Nephron progenitor cell (in vitro differentiated cells): ENCODE measurements at regions not wholly inside any gene's neighbourhood (a gene's known extent, or its start where the extent isn't known, plus 50 kb on each side); places are given as distances from the start of the nearest gene placed in this dataset.

ENCODE experiments used
- DNase-seq: peaks from one replicate; pipeline ENCODE4 v3.0.0; 2021
- H3K27ac Mint-ChIP-seq: 2 replicates; pipeline ENCODE4 v1.8.0; 2021; ENCODE audit warnings: mild to moderate bottlenecking, moderate library complexity, mixed read lengths
- H3K27me3 Mint-ChIP-seq: 2 replicates; pipeline ENCODE4 v1.8.0; 2021; ENCODE audit warnings: mild to moderate bottlenecking, low read depth, mixed read lengths; ENCODE audit not compliant: poor library complexity
- H3K36me3 Mint-ChIP-seq: 2 replicates; pipeline ENCODE4 v1.8.0; 2021; ENCODE audit warnings: low read depth, mixed read lengths
- H3K4me1 Mint-ChIP-seq: 2 replicates; pipeline ENCODE4 v1.8.0; 2021; ENCODE audit warnings: mixed read lengths
- H3K4me3 Mint-ChIP-seq: 2 replicates; pipeline ENCODE4 v1.8.0; 2021; ENCODE audit warnings: mild to moderate bottlenecking, moderate library complexity, mixed read lengths
- H3K9me3 Mint-ChIP-seq: 2 replicates; pipeline ENCODE4 v1.8.0; 2021; ENCODE audit warnings: mild to moderate bottlenecking, moderate library complexity, mixed read lengths
- TF ChIP-seq, protein P1 (sequence below): fragments of 200-600 bp; sonication (generic); IDR thresholded peaks from 2 replicates; pipeline ENCODE4 v1.5.0; 2021; ENCODE audit warnings: antibody characterized with exemption

DNA sequence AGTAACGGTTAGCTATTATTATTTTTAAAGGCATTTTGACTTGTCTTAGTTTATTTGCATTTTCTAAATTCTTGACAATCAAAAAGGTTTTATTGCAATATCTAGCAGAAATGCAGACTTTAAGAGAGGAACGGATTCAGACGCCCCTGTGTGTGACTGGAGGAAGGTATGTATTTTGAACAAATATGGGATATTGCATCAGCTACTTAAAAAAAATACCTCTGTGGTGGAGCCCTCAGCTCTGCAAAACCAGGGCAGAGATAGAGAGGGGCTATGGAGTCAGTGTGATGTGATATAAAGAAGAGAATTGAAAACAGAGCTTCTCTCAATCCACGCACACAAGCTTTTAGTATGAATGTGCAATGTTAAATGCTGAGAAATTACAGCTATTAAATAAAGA, 142.4 kb downstream of the ICE1 start:
- TF ChIP-seq, protein P1, sequence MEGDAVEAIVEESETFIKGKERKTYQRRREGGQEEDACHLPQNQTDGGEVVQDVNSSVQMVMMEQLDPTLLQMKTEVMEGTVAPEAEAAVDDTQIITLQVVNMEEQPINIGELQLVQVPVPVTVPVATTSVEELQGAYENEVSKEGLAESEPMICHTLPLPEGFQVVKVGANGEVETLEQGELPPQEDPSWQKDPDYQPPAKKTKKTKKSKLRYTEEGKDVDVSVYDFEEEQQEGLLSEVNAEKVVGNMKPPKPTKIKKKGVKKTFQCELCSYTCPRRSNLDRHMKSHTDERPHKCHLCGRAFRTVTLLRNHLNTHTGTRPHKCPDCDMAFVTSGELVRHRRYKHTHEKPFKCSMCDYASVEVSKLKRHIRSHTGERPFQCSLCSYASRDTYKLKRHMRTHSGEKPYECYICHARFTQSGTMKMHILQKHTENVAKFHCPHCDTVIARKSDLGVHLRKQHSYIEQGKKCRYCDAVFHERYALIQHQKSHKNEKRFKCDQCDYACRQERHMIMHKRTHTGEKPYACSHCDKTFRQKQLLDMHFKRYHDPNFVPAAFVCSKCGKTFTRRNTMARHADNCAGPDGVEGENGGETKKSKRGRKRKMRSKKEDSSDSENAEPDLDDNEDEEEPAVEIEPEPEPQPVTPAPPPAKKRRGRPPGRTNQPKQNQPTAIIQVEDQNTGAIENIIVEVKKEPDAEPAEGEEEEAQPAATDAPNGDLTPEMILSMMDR = no peak
- Mint-ChIP-seq H3K4me3 (no peak overlapping the region), H3K4me1 (peaks cover 15% of the 10 kb centered on the region)

DNA sequence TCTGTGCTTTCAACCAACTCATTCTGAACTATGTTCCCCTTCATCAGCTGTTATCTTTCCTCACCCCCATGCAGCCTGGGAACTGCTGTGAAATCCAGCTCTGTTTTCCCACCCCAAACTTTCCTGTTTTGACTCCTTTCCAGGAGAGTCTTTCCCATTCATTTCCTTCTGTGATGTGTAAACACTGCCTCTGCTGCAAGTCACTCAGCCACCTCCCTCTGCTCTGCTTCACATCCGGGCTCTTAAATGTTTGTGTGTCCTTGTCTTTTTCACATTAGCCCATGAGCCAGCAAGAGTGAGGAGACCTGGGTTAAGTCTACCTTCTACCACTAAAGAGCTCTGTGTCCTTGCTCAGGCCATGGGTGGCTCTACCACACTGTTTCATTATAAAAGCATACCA, 137.5 kb downstream of the ICE1 start:
- no peaks in the 10 kb centered on the region for H3K27me3 Mint-ChIP-seq
- peaks cover 19% of the 10 kb centered on the region for H3K4me1 Mint-ChIP-seq
- peak overlapping the region; percentile 40 for H3K4me3 Mint-ChIP-seq
- H3K9me3 Mint-ChIP-seq = peaks cover 3% of the 10 kb centered on the region
- peak overlapping the region; percentile 36 for H3K27ac Mint-ChIP-seq
- H3K36me3 Mint-ChIP-seq = no peaks in the 10 kb centered on the region
- TF ChIP-seq, protein P1 = no peak
- DNase-seq = no peak

More for the DNA sequence above, 142.4 kb downstream of the ICE1 start:
- H3K36me3 Mint-ChIP-seq = no peaks in the 10 kb centered on the region
- H3K9me3 Mint-ChIP-seq = no peaks in the 10 kb centered on the region
- H3K27ac Mint-ChIP-seq = no peak overlapping the region
- DNase-seq = no peak
- no peaks in the 10 kb centered on the region for H3K27me3 Mint-ChIP-seq

DNA sequence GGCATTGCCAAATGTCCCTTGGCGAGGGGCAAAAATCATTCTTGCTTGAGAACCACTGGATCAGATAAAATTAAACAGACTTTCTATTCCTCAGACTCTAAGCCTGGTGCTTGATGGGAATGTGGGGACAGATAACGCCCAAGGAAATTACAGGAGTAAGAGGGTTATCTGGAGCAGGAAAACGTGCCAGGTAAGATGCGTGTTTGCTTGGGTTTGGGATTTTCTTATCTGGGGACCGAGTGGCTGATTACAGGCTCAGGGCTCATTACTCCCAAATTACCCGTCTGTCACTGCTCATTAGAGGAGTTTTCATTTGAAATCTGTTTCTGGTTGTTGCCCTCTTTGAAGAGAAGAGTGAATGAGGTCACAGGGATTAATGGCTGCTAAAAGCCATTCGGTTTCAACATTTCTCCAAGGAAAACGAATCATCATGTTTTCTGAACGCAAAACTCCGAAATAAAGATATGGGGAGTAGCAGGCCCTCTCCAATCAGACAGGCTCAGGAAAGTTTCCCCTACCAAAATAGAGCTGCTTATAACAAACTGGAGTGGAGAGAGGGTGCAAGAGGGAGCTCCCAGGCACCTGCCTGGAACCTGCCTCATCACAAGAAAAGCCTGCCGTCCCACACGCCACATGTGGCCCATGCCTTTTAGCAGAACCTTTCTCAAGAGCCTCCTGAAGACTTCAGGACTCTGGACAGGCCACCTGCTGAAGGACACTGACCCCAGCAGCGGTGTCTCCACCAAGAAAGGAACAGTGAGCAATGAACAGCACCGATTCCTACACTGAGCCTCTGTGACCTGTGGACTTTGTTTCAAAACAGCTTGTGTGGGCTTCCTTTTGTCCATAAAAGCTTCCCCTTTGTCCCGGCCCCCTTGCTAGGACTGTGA, 136.4 kb downstream of the ICE1 start:
- no peak for DNase-seq
- Mint-ChIP-seq H3K27me3 (no peaks in the 10 kb centered on the region), H3K9me3 (peaks cover 14% of the 10 kb centered on the region), H3K4me1 (peaks cover 19% of the 10 kb centered on the region), H3K36me3 (no peaks in the 10 kb centered on the region), H3K4me3 (no peak overlapping the region), H3K27ac (no peak overlapping the region)
- TF ChIP-seq, protein P1 = no peak

DNA sequence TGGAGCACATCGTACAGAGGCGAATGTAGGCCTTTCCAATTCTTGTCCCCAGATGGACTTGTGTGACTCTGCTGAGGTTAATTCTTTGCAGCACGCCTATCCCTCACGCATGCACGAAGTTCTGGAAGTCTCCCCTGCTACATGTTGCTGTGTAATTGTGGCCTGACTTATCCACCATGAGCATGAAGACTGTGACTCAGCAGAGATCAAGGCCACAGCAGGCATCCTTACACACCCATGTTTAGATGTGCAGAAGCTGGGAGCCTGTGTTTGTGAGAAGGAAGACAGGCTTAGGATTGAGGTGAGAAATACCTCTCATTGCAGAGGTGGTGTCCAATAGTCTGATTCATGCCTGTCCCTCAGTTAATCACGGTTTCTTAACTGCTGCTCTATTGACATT, 135.6 kb downstream of the ICE1 start:
- no peaks in the 10 kb centered on the region for H3K36me3 Mint-ChIP-seq
- no peak for DNase-seq
- no peaks in the 10 kb centered on the region for H3K27me3 Mint-ChIP-seq
- H3K27ac Mint-ChIP-seq = no peak overlapping the region
- no peak overlapping the region for H3K4me3 Mint-ChIP-seq
- TF ChIP-seq, protein P1 = no peak
- peaks cover 17% of the 10 kb centered on the region for H3K9me3 Mint-ChIP-seq
- H3K4me1 Mint-ChIP-seq = peaks cover 19% of the 10 kb centered on the region

DNA sequence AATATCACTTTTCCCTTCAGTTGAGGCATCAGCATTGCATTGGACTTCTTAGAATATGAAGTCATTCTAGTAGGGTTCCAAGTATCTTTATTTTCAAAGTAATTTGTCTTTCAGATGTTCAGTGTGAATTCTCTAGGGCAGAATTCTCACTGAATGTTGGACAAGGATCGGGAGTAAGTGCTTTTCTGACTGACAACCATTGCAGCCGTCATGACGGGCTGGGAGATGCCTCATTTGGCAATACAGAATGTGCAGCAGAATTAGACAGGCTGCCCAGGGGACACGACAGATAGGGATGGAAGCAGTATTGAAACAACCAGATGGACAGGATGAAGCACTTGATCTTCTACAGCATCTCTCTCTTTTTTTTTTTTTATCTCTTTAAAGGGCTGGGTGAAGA, 129.0 kb downstream of the ICE1 start:
- peaks cover 30% of the 10 kb centered on the region for H3K9me3 Mint-ChIP-seq
- TF ChIP-seq, protein P1 = no peak
- peaks cover 4% of the 10 kb centered on the region for H3K27me3 Mint-ChIP-seq
- H3K4me1 Mint-ChIP-seq = no peaks in the 10 kb centered on the region
- DNase-seq = no peak
- H3K27ac Mint-ChIP-seq = no peak overlapping the region
- H3K4me3 Mint-ChIP-seq = no peak overlapping the region
- H3K36me3 Mint-ChIP-seq = no peaks in the 10 kb centered on the region

DNA sequence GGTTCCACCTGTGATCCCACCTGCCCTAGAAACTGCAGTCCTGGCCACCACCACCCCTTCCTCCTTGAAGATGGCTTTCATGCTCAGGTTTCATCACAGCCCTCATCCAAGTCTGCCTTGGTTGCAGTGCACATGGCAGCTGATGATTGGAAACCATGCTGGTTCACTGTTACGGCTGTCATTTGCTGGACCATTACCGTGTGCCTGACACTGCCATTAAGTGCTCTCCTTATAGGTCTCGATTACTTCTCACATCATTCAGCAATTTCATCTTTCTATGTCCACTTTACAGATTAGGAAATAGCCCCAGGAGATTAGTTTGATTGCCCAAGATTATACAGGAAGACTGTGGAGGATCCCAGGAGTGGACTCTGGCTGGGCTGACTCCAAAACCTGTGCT, 123.9 kb downstream of the ICE1 start:
- TF ChIP-seq, protein P1 = no peak
- Mint-ChIP-seq H3K9me3 (peaks cover 6% of the 10 kb centered on the region), H3K27me3 (peaks cover 9% of the 10 kb centered on the region), H3K36me3 (no peaks in the 10 kb centered on the region), H3K4me3 (no peak overlapping the region), H3K4me1 (no peaks in the 10 kb centered on the region), H3K27ac (no peak overlapping the region)
- no peak for DNase-seq
